HG03469 (cell line): ENCODE measurements at regions not wholly inside any gene's neighbourhood (a gene's known extent, or its start where the extent isn't known, plus 50 kb on each side); places are given as distances from the start of the nearest gene placed in this dataset.
"Not testable (repeated sequence)": the region's sequence is repeated elsewhere in the genome, so short reads cannot be mapped to it uniquely, and the experiment has no call there.

Source experiments
- ATAC-seq: cut with Tn5 transposase; IDR thresholded peaks from one replicate; pipeline ENCODE4 v1.9.1; 2021; ENCODE audit warnings: mild to moderate bottlenecking, moderate library complexity, moderate number of reproducible peaks; ENCODE audit not compliant: unreplicated experiment

- peak; percentile 45 for ATAC-seq
Measured at GRCh38 chr21:8377093-8377841, 2144.1 kb upstream of the TPTE start.

- peak; percentile 51 for ATAC-seq
Measured at GRCh38 chr21:8380419-8381079, 2140.8 kb upstream of the TPTE start.

- ATAC-seq: not testable (repeated sequence)
Measured at GRCh38 chr21:8388169-8388939, 2133.0 kb upstream of the TPTE start.

GRCh38 chr21:8388940-8389238, 2132.5 kb upstream of the TPTE start:
- ATAC-seq: not testable (repeated sequence)

DNA sequence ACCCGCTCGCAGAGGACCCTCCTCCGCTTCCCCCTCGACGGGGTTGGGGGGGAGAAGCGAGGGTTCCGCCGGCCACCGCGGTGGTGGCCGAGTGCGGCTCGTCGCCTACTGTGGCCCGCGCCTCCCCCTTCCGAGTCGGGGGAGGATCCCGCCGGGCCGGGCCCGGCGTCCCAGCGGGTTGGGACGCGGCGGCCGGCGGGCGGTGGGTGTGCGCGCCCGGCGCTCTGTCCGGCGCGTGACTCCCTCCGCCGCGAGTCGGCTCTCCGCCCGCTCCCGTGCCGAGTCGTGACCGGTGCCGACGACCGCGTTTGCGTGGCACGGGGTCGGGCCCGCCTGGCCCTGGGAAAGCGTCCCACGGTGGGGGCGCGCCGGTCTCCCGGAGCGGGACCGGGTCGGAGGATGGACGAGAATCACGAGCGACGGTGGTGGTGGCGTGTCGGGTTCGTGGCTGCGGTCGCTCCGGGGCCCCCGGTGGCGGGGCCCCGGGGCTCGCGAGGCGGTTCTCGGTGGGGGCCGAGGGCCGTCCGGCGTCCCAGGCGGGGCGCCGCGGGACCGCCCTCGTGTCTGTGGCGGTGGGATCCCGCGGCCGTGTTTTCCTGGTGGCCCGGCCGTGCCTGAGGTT, 2130.7 kb upstream of the TPTE start:
- not testable (repeated sequence) for ATAC-seq

GRCh38 chr21:8394380-8394779, 2127.0 kb upstream of the TPTE start:
- not testable (repeated sequence) for ATAC-seq

GRCh38 chr21:8395992-8396391, 2125.4 kb upstream of the TPTE start:
- ATAC-seq: not testable (repeated sequence)

- not testable (repeated sequence) for ATAC-seq
Measured at GRCh38 chr21:8398870-8399437, 2122.4 kb upstream of the TPTE start.

DNA sequence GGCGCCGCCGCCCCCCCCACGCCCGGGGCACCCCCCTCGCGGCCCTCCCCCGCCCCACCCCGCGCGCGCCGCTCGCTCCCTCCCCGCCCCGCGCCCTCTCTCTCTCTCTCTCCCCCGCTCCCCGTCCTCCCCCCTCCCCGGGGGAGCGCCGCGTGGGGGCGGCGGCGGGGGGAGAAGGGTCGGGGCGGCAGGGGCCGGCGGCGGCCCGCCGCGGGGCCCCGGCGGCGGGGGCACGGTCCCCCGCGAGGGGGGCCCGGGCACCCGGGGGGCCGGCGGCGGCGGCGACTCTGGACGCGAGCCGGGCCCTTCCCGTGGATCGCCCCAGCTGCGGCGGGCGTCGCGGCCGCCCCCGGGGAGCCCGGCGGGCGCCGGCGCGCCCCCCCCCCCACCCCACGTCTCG, 2121.5 kb upstream of the TPTE start:
- ATAC-seq: not testable (repeated sequence)

DNA sequence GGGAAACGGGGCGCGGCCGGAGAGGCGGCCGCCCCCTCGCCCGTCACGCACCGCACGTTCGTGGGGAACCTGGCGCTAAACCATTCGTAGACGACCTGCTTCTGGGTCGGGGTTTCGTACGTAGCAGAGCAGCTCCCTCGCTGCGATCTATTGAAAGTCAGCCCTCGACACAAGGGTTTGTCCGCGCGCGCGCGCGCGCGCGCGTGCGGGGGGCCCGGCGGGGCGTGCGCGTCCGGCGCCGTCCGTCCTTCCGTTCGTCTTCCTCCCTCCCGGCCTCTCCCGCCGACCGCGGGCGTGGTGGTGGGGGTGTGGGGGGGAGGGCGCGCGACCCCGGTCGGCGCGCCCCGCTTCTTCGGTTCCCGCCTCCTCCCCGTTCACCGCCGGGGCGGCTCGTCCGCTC, 2119.6 kb upstream of the TPTE start:
- ATAC-seq: not testable (repeated sequence)

DNA sequence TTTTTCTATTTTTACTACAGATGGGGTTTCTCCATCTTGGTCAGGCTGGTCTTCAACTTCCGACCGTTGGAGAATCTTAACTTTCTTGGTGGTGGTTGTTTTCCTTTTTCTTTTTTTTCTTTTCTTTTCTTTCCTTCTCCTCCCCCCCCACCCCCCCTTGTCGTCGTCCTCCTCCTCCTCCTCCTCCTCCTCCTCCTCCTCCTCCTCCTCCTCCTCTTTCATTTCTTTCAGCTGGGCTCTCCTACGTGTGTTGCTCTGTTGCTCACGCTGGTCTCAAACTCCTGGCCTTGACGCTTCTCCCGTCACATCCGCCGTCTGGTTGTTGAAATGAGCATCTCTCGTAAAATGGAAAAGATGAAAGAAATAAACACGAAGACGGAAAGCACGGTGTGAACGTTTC, 2115.1 kb upstream of the TPTE start:
- ATAC-seq: not testable (repeated sequence)

DNA sequence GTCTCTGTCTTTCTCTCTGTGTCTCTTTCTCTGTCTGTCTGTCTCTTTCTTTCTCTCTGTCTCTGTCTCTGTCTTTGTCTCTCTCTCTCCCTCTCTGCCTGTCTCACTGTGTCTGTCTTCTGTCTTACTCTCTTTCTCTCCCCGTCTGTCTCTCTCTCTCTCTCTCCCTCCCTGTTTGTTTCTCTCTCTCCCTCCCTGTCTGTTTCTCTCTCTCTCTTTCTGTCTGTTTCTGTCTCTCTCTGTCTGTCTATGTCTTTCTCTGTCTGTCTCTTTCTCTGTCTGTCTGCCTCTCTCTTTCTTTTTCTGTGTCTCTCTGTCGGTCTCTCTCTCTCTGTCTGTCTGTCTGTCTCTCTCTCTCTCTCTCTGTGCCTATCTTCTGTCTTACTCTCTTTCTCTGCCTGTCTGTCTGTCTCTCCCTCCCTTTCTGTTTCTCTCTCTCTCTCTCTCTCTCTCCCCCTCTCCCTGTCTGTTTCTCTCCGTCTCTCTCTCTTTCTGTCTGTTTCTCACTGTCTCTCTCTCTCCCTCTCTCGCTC, 2110.2 kb upstream of the TPTE start:
- ATAC-seq: not testable (repeated sequence)

GRCh38 chr21:8419925-8420560, 2101.3 kb upstream of the TPTE start:
- ATAC-seq: peak; percentile 72

DNA sequence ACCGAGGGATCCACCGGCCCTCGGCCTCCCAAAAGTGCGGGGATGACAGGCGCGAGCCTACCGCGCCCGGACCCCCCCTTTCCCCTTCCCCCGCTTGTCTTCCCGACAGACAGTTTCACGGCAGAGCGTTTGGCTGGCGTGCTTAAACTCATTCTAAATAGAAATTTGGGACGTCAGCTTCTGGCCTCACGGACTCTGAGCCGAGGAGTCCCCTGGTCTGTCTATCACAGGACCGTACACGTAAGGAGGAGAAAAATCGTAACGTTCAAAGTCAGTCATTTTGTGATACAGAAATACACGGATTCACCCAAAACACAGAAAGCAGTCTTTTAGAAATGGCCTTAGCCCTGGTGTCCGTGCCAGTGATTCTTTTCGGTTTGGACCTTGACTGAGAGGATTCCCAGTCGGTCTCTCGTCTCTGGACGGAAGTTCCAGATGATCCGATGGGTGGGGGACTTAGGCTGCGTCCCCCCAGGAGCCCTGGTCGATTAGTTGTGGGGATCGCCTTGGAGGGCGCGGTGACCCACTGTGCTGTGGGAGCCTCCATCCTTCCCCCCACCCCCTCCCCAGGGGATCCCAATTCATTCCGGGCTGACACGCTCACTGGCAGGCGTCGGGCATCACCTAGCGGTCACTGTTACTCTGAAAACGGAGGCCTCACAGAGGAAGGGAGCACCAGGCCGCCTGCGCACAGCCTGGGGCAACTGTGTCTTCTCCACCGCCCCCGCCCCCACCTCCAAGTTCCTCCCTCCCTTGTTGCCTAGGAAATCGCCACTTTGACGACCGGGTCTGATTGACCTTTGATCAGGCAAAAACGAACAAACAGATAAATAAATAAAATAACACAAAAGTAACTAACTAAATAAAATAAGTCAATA, 2093.4 kb upstream of the TPTE start:
- ATAC-seq: peak; percentile 28

DNA sequence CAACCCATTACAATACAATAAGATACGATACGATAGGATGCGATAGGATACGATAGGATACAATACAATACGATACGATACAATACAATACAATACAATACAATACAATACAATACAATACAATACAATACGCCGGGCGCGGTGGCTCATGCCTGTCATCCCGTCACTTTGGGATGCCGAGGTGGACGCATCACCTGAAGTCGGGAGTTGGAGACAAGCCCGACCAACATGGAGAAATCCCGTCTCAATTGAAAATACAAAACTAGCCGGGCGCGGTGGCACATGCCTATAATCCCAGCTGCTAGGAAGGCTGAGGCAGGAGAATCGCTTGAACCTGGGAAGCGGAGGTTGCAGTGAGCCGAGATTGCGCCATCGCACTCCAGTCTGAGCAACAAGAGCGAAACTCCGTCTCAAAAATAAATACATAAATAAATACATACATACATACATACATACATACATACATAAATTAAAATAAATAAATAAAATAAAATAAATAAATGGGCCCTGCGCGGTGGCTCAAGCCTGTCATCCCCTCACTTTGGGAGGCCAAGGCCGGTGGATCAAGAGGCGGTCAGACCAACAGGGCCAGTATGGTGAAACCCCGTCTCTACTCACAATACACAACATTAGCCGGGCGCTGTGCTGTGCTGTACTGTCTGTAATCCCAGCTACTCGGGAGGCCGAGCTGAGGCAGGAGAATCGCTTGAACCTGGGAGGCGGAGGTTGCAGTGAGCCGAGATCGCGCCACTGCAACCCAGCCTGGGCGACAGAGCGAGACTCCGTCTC, 2092.5 kb upstream of the TPTE start:
- peak; percentile 68 for ATAC-seq

DNA sequence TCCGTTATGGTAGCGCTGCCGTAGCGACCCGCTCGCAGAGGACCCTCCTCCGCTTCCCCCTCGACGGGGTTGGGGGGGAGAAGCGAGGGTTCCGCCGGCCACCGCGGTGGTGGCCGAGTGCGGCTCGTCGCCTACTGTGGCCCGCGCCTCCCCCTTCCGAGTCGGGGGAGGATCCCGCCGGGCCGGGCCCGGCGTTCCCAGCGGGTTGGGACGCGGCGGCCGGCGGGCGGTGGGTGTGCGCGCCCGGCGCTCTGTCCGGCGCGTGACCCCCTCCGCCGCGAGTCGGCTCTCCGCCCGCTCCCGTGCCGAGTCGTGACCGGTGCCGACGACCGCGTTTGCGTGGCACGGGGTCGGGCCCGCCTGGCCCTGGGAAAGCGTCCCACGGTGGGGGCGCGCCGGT, 2086.7 kb upstream of the TPTE start:
- ATAC-seq: not testable (repeated sequence)

- ATAC-seq: not testable (repeated sequence)
Measured at GRCh38 chr21:8443093-8443492, 2078.3 kb upstream of the TPTE start.

- not testable (repeated sequence) for ATAC-seq
Measured at GRCh38 chr21:8449807-8450206, 2071.6 kb upstream of the TPTE start.
